Activated CD4-positive, CD25-positive, alpha-beta regulatory T cell (primary cell): ENCODE measurements at regions not wholly inside any gene's neighbourhood (a gene's known extent, or its start where the extent isn't known, plus 50 kb on each side); places are given as distances from the start of the nearest gene placed in this dataset.

Source experiments
- DNase-seq, 4 experiments: peaks; one replicate each; lab custom pipeline; 2025; lab: John Stamatoyannopoulos, UW

- no peak for DNase-seq
Observed at GRCh38 chr7:106482091-106482490, 178.9 kb downstream of the CCDC71L start.

GRCh38 chr7:106480616-106481031 is 180.3 kb downstream of the CCDC71L start:
- DNase-seq: no peak

- no peak for DNase-seq
Observed at GRCh38 chr7:106480161-106480579, 180.8 kb downstream of the CCDC71L start.

- no peak for DNase-seq
Observed at GRCh38 chr7:106476751-106477150, 184.2 kb downstream of the CCDC71L start.

GRCh38 chr7:106472741-106473140 is 188.0 kb upstream of the NAMPT start:
- DNase-seq: no peak

GRCh38 chr7:106471686-106472440 is 187.1 kb upstream of the NAMPT start:
- no peak for DNase-seq

- DNase-seq: no peak
Observed at GRCh38 chr7:106471021-106471420, 186.2 kb upstream of the NAMPT start.

GRCh38 chr7:106466867-106467266 is 182.1 kb upstream of the NAMPT start:
- no peak for DNase-seq

- DNase-seq: no peak
Observed at GRCh38 chr7:106465704-106466468, 181.1 kb upstream of the NAMPT start.

- DNase-seq: no peak
Observed at GRCh38 chr7:106464651-106465050, 179.9 kb upstream of the NAMPT start.

- no peak for DNase-seq
Observed at GRCh38 chr7:106463851-106464611, 179.2 kb upstream of the NAMPT start.

GRCh38 chr7:106462914-106463482 is 178.2 kb upstream of the NAMPT start:
- no peak for DNase-seq

- DNase-seq: no peak
Observed at GRCh38 chr7:106462365-106462859, 177.6 kb upstream of the NAMPT start.

GRCh38 chr7:106460792-106461254 is 176.0 kb upstream of the NAMPT start:
- no peak for DNase-seq

GRCh38 chr7:106459397-106460072 is 174.8 kb upstream of the NAMPT start:
- no peak for DNase-seq

- no peak for DNase-seq
Observed at GRCh38 chr7:106457678-106458077, 172.9 kb upstream of the NAMPT start.

GRCh38 chr7:106456329-106456728 is 171.5 kb upstream of the NAMPT start:
- DNase-seq: no peak

GRCh38 chr7:106452031-106452851 is 167.5 kb upstream of the NAMPT start:
- DNase-seq: no peak

GRCh38 chr7:106451171-106451570 is 166.4 kb upstream of the NAMPT start:
- no peak for DNase-seq

GRCh38 chr7:106450716-106451115 is 165.9 kb upstream of the NAMPT start:
- DNase-seq: no peak
